DOHH2 (cell line): ENCODE measurements at regions not wholly inside any gene's neighbourhood (a gene's known extent, or its start where the extent isn't known, plus 50 kb on each side); places are given as distances from the start of the nearest gene placed in this dataset.

Source experiments
- H3F3A ChIP-seq: fragments of 200-600 bp; sonication (generic), shearing (Covaris generic); 2 replicates; pipeline ENCODE4 v1.6.0; 2016; ENCODE audit warnings: antibody characterized with exemption, mild to moderate bottlenecking; ENCODE audit not compliant: control insufficient read depth, insufficient read depth
- H3K27ac ChIP-seq: fragments of 200-600 bp; sonication (generic); 2 replicates; pipeline ENCODE4 v1.5.1; 2014; ENCODE audit warnings: low read depth, mild to moderate bottlenecking, low read length, moderate library complexity
- H3K27me3 ChIP-seq: fragments of 200-600 bp; sonication (generic); 2 replicates; pipeline ENCODE4 v1.6.1; 2014; ENCODE audit warnings: mild to moderate bottlenecking, low read length, mixed read lengths; ENCODE audit not compliant: control insufficient read depth
- H3K36me3 ChIP-seq: fragments of 200-600 bp; sonication (generic); 2 replicates; pipeline ENCODE4 v1.6.1; 2014; ENCODE audit warnings: mild to moderate bottlenecking, low read length, moderate library complexity, mixed read lengths; ENCODE audit not compliant: control insufficient read depth
- H3K4me1 ChIP-seq: fragments of 200-600 bp; sonication (generic); 2 replicates; pipeline ENCODE4 v1.6.1; 2014; ENCODE audit warnings: mild to moderate bottlenecking, low read length, mixed read lengths; ENCODE audit not compliant: control insufficient read depth
- H3K4me2 ChIP-seq: fragments of 200-600 bp; sonication (generic); 2 replicates; pipeline ENCODE4 v1.6.0; 2014; ENCODE audit warnings: mild to moderate bottlenecking, low read length, moderate library complexity
- H3K4me3 ChIP-seq: fragments of 200-600 bp; sonication (generic); 2 replicates; pipeline ENCODE4 v1.5.1; 2014; ENCODE audit warnings: mild to moderate bottlenecking, low read length, mixed read lengths
- H3K79me2 ChIP-seq: fragments of 200-600 bp; sonication (generic); 2 replicates; pipeline ENCODE4 v1.6.1; 2014; ENCODE audit warnings: mild to moderate bottlenecking, low read length, mixed read lengths; ENCODE audit not compliant: control insufficient read depth
- H3K9me2 ChIP-seq: fragments of 200-600 bp; sonication (generic); replicated peaks from 2 replicates; pipeline ENCODE4 v1.6.1; 2014; ENCODE audit warnings: mild to moderate bottlenecking, low read length, mixed read lengths; ENCODE audit not compliant: control insufficient read depth
- H3K9me3 ChIP-seq: fragments of 200-600 bp; sonication (generic); 2 replicates; pipeline ENCODE4 v1.6.1; 2014; ENCODE audit warnings: antibody characterized with exemption, low read length, mixed read lengths; ENCODE audit not compliant: control insufficient read depth, insufficient read depth
- H4K20me1 ChIP-seq: fragments of 200-600 bp; sonication (generic); 2 replicates; pipeline ENCODE4 v1.6.0; 2014; ENCODE audit warnings: low read depth, mild to moderate bottlenecking, antibody characterized with exemption, low read length, moderate library complexity; ENCODE audit not compliant: control insufficient read depth, insufficient read depth
- EZH2phosphoT487 ChIP-seq: fragments of 200-600 bp; sonication (generic); IDR thresholded peaks from 2 replicates; pipeline ENCODE4 v1.6.1; 2017; ENCODE audit warnings: borderline replicate concordance, mild to moderate bottlenecking, antibody characterized with exemption, low read length, moderate library complexity, mixed read lengths
- TF ChIP-seq, protein P1 (sequence below): fragments of 200-600 bp; sonication (generic); IDR thresholded peaks from one replicate; pipeline ENCODE4 v1.5.1; 2014; ENCODE audit warnings: antibody characterized with exemption, mild to moderate bottlenecking, low read depth, low read length; ENCODE audit not compliant: poor library complexity, severe bottlenecking

DNA sequence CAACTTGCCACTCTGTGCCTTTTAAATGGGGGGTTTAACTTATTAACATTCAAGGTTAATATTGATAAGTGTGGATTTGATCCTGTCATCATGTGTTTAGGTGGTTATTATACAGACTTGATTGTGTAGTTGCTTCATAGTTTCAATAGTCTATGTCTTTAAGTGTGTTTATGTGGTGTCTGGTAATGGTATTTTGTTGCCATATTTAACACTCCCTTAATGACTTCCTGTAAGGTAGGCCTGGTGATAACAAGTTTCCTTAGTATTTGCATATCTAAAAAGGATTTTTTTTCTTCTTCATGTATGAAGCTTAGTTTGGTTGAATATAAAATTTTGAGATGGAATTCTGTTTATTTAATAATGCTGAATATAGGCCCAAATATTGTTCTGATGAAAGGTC is 506.0 kb upstream of the ZNF462 start:
- no peak overlapping the region for H3K4me2 ChIP-seq
- TF ChIP-seq, protein P1, sequence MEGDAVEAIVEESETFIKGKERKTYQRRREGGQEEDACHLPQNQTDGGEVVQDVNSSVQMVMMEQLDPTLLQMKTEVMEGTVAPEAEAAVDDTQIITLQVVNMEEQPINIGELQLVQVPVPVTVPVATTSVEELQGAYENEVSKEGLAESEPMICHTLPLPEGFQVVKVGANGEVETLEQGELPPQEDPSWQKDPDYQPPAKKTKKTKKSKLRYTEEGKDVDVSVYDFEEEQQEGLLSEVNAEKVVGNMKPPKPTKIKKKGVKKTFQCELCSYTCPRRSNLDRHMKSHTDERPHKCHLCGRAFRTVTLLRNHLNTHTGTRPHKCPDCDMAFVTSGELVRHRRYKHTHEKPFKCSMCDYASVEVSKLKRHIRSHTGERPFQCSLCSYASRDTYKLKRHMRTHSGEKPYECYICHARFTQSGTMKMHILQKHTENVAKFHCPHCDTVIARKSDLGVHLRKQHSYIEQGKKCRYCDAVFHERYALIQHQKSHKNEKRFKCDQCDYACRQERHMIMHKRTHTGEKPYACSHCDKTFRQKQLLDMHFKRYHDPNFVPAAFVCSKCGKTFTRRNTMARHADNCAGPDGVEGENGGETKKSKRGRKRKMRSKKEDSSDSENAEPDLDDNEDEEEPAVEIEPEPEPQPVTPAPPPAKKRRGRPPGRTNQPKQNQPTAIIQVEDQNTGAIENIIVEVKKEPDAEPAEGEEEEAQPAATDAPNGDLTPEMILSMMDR, result no peak
- no peak for TF ChIP-seq EZH2phosphoT487
- H3K36me3 ChIP-seq, result no peaks in the 10 kb centered on the region
- no peak overlapping the region for H3K27ac ChIP-seq
- no peaks in the 10 kb centered on the region for H3K9me2 ChIP-seq
- H4K20me1 ChIP-seq, result no peaks in the 10 kb centered on the region
- no peaks in the 10 kb centered on the region for H3K9me3 ChIP-seq
- no peaks in the 10 kb centered on the region for H3F3A ChIP-seq
- no peaks in the 10 kb centered on the region for H3K27me3 ChIP-seq
- no peaks in the 10 kb centered on the region for H3K79me2 ChIP-seq
- H3K4me1 ChIP-seq, result no peaks in the 10 kb centered on the region
- H3K4me3 ChIP-seq, result no peak overlapping the region

DNA sequence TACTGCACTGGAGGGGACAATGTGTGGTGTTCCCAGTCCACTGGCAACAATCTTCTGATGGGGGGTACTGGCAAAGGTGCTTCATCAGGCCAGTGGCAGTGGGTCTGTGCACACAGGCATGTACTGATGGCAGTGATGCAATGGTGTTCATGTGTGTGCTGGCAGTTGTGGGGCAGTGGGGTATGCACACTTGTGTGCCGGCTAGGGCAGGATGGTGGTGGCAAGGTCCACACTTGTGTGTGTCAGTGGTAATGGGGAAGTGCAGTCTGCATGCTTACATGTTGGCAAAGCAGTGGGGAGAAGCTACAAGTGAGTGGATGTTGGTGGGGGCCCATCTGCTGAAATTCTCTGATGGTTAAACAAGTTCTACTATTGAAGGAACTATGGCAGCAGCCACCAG is 504.6 kb upstream of the ZNF462 start:
- H3K79me2 ChIP-seq, result no peaks in the 10 kb centered on the region
- TF ChIP-seq, protein P1, result no peak
- TF ChIP-seq EZH2phosphoT487, result no peak
- no peak overlapping the region for H3K4me3 ChIP-seq
- H3F3A ChIP-seq, result no peaks in the 10 kb centered on the region
- H3K9me2 ChIP-seq, result no peaks in the 10 kb centered on the region
- no peaks in the 10 kb centered on the region for H3K9me3 ChIP-seq
- H3K27ac ChIP-seq, result no peak overlapping the region
- H3K4me1 ChIP-seq, result no peaks in the 10 kb centered on the region
- no peaks in the 10 kb centered on the region for H3K27me3 ChIP-seq
- H4K20me1 ChIP-seq, result no peaks in the 10 kb centered on the region
- no peaks in the 10 kb centered on the region for H3K36me3 ChIP-seq
- no peak overlapping the region for H3K4me2 ChIP-seq

DNA sequence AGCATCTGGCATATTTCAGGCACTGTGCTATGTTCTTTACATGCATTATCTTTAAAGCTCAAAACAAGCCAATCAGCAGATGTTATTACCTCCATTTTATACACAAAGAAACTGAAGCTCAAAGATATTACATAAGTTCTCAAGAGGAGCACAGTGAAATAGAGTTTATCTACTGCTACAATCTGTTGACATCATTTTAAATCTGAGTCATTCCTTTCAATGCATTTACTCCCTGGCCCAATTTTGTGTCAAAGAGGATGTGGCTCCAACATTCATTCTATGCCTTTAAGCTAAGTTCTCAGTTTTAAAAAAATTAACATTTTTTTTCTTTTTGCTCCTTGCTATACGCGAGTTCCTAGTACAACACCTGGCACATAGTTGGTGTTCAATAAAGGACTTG is 486.3 kb upstream of the ZNF462 start:
- Histone ChIP-seq H3K4me1 (no peaks in the 10 kb centered on the region), H3K27ac (no peak overlapping the region), H3K4me3 (no peak overlapping the region), H3K4me2 (no peak overlapping the region), H3F3A (no peaks in the 10 kb centered on the region), H3K9me3 (no peaks in the 10 kb centered on the region), H3K9me2 (no peaks in the 10 kb centered on the region), H4K20me1 (no peaks in the 10 kb centered on the region), H3K36me3 (no peaks in the 10 kb centered on the region), H3K79me2 (no peaks in the 10 kb centered on the region), H3K27me3 (no peaks in the 10 kb centered on the region)
- TF ChIP-seq EZH2phosphoT487, result no peak
- TF ChIP-seq, protein P1, result no peak

DNA sequence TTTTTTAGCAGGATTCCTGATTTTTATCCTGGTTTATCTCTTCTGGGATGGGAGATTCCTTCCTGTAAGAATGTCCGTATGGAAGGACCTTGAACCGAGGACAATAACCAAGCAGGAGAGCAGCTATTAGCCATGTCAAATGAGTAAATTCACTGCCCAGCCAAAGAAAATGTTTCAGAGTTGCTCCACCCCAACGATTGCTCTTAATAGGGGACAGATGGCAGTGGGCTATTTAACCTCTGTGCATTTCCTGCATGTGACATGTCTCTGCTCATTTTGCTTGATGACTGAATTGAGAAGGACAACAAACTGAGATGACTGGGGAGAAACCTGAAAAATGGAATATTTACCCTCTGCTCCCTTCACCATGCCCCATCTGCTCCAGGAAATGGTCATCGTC is 479.9 kb upstream of the ZNF462 start:
- no peak overlapping the region for H3K4me3 ChIP-seq
- H3K36me3 ChIP-seq, result no peaks in the 10 kb centered on the region
- no peak overlapping the region for H3K4me2 ChIP-seq
- H4K20me1 ChIP-seq, result no peaks in the 10 kb centered on the region
- no peaks in the 10 kb centered on the region for H3K27me3 ChIP-seq
- H3K9me3 ChIP-seq, result no peaks in the 10 kb centered on the region
- TF ChIP-seq, protein P1, result no peak
- no peak for TF ChIP-seq EZH2phosphoT487
- no peaks in the 10 kb centered on the region for H3K4me1 ChIP-seq
- no peaks in the 10 kb centered on the region for H3K9me2 ChIP-seq
- no peaks in the 10 kb centered on the region for H3K79me2 ChIP-seq
- no peaks in the 10 kb centered on the region for H3F3A ChIP-seq
- no peak overlapping the region for H3K27ac ChIP-seq
